SU-DHL-6 (cell line): ENCODE measurements at regions not wholly inside any gene's neighbourhood (a gene's known extent, or its start where the extent isn't known, plus 50 kb on each side); places are given as distances from the start of the nearest gene placed in this dataset.

Experiments used
- CTCF ChIP-seq: fragments of 200-600 bp; sonication (generic); IDR thresholded peaks from one replicate; pipeline ENCODE4 v1.5.1; 2017; ENCODE audit warnings: antibody characterized with exemption, mild to moderate bottlenecking, low read length, moderate library complexity; ENCODE audit not compliant: insufficient read depth, poor library complexity, severe bottlenecking
- EZH2phosphoT487 ChIP-seq: fragments of 200-600 bp; sonication (generic), shearing (Covaris generic); conservative IDR thresholded peaks from 2 replicates; pipeline ENCODE4 v1.6.1; 2018; ENCODE audit warnings: mild to moderate bottlenecking, antibody characterized with exemption, low read length, moderate library complexity, mixed read lengths

GRCh38 chr4:58732973-58733372, 1622.8 kb upstream of the IGFBP7 start:
- no peak for TF ChIP-seq CTCF
- no peak for TF ChIP-seq EZH2phosphoT487
